K562 (cell line): ENCODE measurements at regions not wholly inside any gene's neighbourhood (a gene's known extent, or its start where the extent isn't known, plus 50 kb on each side); places are given as distances from the start of the nearest gene placed in this dataset.

Experiments
- ATAC-seq: fragments of 200-7000 bp; cut with Tn5 transposase; 3 replicates; pipeline ENCODE4 v1.9.1; 2020; ENCODE audit warnings: moderate library complexity
- BruUV-seq: library from RNA; stranded (reverse); fragments of 400-500 nt; replicated peaks from 2 replicates; lab custom pipeline; 2021; lab: Mats Ljungman, UMichigan
- CTCF ChIA-PET: fragments of 300-600 bp; formaldehyde crosslinking; extraction: SDS; loops from one replicate; lab custom pipeline; 2021; ENCODE audit warnings: low intra/inter-chr PET ratio; lab: Yijun Ruan, JAX
- POLR2A ChIA-PET: fragments of 300-600, 350-650 bp; sonication (Branson Sonifier 250); formaldehyde crosslinking; extraction: SDS; loops from one replicate; lab custom pipeline; 2021; ENCODE audit warnings: antibody characterized with exemption, inconsistent platforms; lab: Yijun Ruan, JAX
- DNase-seq, 4 experiments: peaks; one replicate each; pipeline versions ENCODE4 v3.0.0 to v3.0.0-alpha.2; 2011 to 2018; ENCODE audit warnings: low spot score in 3 of 4, mixed read lengths in 3 of 4; ENCODE audit errors: extremely low read depth in 1 of 4
- FAIRE-seq: peaks from 2 replicates; lab custom pipeline; 2011; peaks lifted over from hg19 to GRCh38; lab: Jason Lieb, UNC
- H2AFZ ChIP-seq: 2 replicates; pipeline ENCODE4 v1.6.0; 2011; ENCODE audit warnings: low read depth, low read length, control low read depth, inconsistent platforms
- H3K27ac ChIP-seq: fragments of 200-600 bp; 3 replicates; pipeline ENCODE4 v1.8.0; 2011; ENCODE audit warnings: low read depth, mild to moderate bottlenecking, control low read depth, inconsistent platforms, low read length, moderate library complexity, mixed read lengths; ENCODE audit errors: extremely low read depth
- H3K27me3 ChIP-seq, 2 experiments: fragments of 300-600 bp in 1 of 2; 2 replicates in 1 of 2; 3 replicates in 1 of 2; pipeline versions ENCODE4 v1.6.0 to v1.8.0; 2011; ENCODE audit warnings: inconsistent platforms in 2 of 2, low read length in 2 of 2, mild to moderate bottlenecking in 1 of 2, mixed read lengths in 1 of 2, moderate library complexity in 1 of 2; ENCODE audit not compliant: control insufficient read depth in 2 of 2, insufficient read depth in 2 of 2
- H3K36me3 ChIP-seq: fragments of 300-600 bp; 3 replicates; pipeline ENCODE4 v1.8.0; 2011; ENCODE audit warnings: mild to moderate bottlenecking, low read length, inconsistent platforms; ENCODE audit not compliant: control insufficient read depth, insufficient read depth
- H3K4me1 ChIP-seq, 2 experiments: fragments of 200-600 bp in 1 of 2; replicated peaks in 1 of 2; 2 replicates in 1 of 2; 3 replicates in 1 of 2; pipeline versions ENCODE4 v1.5.1 to v1.8.0; 2011; ENCODE audit warnings: inconsistent platforms in 2 of 2, low read length in 2 of 2, mild to moderate bottlenecking in 1 of 2, mixed read lengths in 1 of 2, moderate library complexity in 1 of 2; ENCODE audit not compliant: control insufficient read depth in 2 of 2, insufficient read depth in 2 of 2
- H3K4me2 ChIP-seq: 2 replicates; pipeline ENCODE4 v1.6.1; 2011; ENCODE audit warnings: low read length, control low read depth, inconsistent platforms, mixed read lengths; ENCODE audit not compliant: insufficient read depth
- H3K4me3 ChIP-seq: fragments of 200-600 bp; sonication (generic), shearing (Covaris generic); 2 replicates; pipeline ENCODE4 v1.5.1; 2016; ENCODE audit warnings: control low read depth, inconsistent platforms
- H3K79me2 ChIP-seq: fragments of 200-600 bp; 3 replicates; pipeline ENCODE4 v1.8.0; 2011; ENCODE audit warnings: low read length, inconsistent platforms; ENCODE audit not compliant: control insufficient read depth, insufficient read depth
- H3K9ac ChIP-seq, 2 experiments: 2 replicates each; pipeline versions ENCODE4 v1.6.0 to v1.6.1; 2011; ENCODE audit warnings: low read depth in 2 of 2, low read length in 2 of 2, control low read depth in 1 of 2, inconsistent platforms in 1 of 2, mild to moderate bottlenecking in 1 of 2, mixed read lengths in 1 of 2; ENCODE audit not compliant: insufficient read depth in 1 of 2
- H3K9me1 ChIP-seq: one replicate; pipeline ENCODE4 v1.6.0; 2011; ENCODE audit warnings: inconsistent platforms, mild to moderate bottlenecking, low read length, moderate library complexity; ENCODE audit not compliant: control insufficient read depth, insufficient read depth
- H3K9me3 ChIP-seq: replicated peaks from 2 replicates; pipeline ENCODE4 v1.5.1; 2011; ENCODE audit warnings: low read depth, low read length, inconsistent platforms; ENCODE audit not compliant: control insufficient read depth, insufficient read depth
- H4K20me1 ChIP-seq: replicated peaks from 2 replicates; pipeline ENCODE4 v1.6.1; 2011; ENCODE audit warnings: low read length, inconsistent platforms, mixed read lengths; ENCODE audit not compliant: control insufficient read depth, insufficient read depth
- HDAC1 ChIP-seq, 2 experiments: fragments of 450-650 bp; IDR thresholded peaks; 2 replicates each; pipeline ENCODE4 v1.6.1; 2016 to 2017; ENCODE audit warnings: inconsistent platforms in 1 of 2, mild to moderate bottlenecking in 1 of 2, moderate library complexity in 1 of 2
- KAT2B ChIP-seq: IDR thresholded peaks from one replicate; pipeline ENCODE4 v1.6.1; 2012; ENCODE audit warnings: low read depth, mild to moderate bottlenecking, control low read depth, inconsistent platforms, low read length, moderate library complexity
- KAT7 ChIP-seq: sonication (generic); formaldehyde crosslinking; IDR thresholded peaks from 2 replicates; pipeline ENCODE4 v1.8.0; 2022; ENCODE audit warnings: missing genetic modification reagents, mild to moderate bottlenecking, borderline replicate concordance
- NONO ChIP-seq, 2 experiments: fragments of 200-400 bp in 1 of 2; fragments of 450-650 bp in 1 of 2; formaldehyde crosslinking in 1 of 2; IDR thresholded peaks; 2 replicates each; pipeline ENCODE4 v1.6.1; 2017; ENCODE audit warnings: low read depth in 2 of 2, mild to moderate bottlenecking in 2 of 2, moderate library complexity in 2 of 2, low read length in 1 of 2
- PCBP1 ChIP-seq: fragments of 200-400 bp; formaldehyde crosslinking; IDR thresholded peaks from 2 replicates; pipeline ENCODE4 v1.6.1; 2018; ENCODE audit warnings: mild to moderate bottlenecking, low read depth, low read length; ENCODE audit not compliant: poor library complexity, severe bottlenecking
- RBM17 ChIP-seq: fragments of 200-400 bp; formaldehyde crosslinking; IDR thresholded peaks from 2 replicates; pipeline ENCODE4 v1.6.1; 2017; ENCODE audit warnings: low read depth, mild to moderate bottlenecking, low read length, borderline replicate concordance
- RBM39 ChIP-seq: fragments of 200-400 bp; formaldehyde crosslinking; optimal IDR thresholded peaks from 2 replicates; pipeline ENCODE3; 2018; ENCODE audit warnings: low read depth, low read length
- ZNF134 ChIP-seq: fragments of 250-450 bp; sonication (Bioruptor Pico); conservative IDR thresholded peaks from 2 replicates; pipeline ENCODE4 v1.4.0; 2020
- WGBS: fragments of 100-300 bp; shearing (Covaris generic); methylation state at CpG from one replicate; pipeline ENCODE4 v1.1.6; 2016; ENCODE audit warnings: low coverage, mixed read lengths; ENCODE audit not compliant: insufficient coverage; ENCODE audit errors: missing lambda C conversion rate; 5-methylcytosine and 5-hydroxymethylcytosine counted together
- in situ Hi-C: fragments of 300-500 bp; cut with MboI; formaldehyde crosslinking; loops from 4 replicates; pipeline ENCODE4 v1.15.0; 2018; ENCODE audit warnings: inconsistent platforms, mixed read lengths
- intact Hi-C: fragments of 100-400 bp; cut with micrococcal nuclease; formaldehyde crosslinking; loops from 2 replicates; pipeline ENCODE4 v1.14.2; 2022
- TF ChIP-seq, protein P1 (sequence below), 2 experiments: fragments of 200-800 bp in 1 of 2; sonication (Bioruptor generic) in 1 of 2; sonication (generic) in 1 of 2; formaldehyde crosslinking in 1 of 2; IDR thresholded peaks in 1 of 2; conservative IDR thresholded peaks in 1 of 2; 2 replicates each; pipeline versions ENCODE4 v1.5.0 to v1.6.1; 2016 to 2020; ENCODE audit warnings: missing compliant biosample characterization in 1 of 2, missing genetic modification characterization in 1 of 2, missing genetic modification reagents in 1 of 2
- TF ChIP-seq, protein P2 (sequence below): sonication (generic); formaldehyde crosslinking; IDR thresholded peaks from 2 replicates; pipeline ENCODE4 v1.8.0; 2022; ENCODE audit warnings: missing genetic modification reagents, mild to moderate bottlenecking, borderline replicate concordance

DNA sequence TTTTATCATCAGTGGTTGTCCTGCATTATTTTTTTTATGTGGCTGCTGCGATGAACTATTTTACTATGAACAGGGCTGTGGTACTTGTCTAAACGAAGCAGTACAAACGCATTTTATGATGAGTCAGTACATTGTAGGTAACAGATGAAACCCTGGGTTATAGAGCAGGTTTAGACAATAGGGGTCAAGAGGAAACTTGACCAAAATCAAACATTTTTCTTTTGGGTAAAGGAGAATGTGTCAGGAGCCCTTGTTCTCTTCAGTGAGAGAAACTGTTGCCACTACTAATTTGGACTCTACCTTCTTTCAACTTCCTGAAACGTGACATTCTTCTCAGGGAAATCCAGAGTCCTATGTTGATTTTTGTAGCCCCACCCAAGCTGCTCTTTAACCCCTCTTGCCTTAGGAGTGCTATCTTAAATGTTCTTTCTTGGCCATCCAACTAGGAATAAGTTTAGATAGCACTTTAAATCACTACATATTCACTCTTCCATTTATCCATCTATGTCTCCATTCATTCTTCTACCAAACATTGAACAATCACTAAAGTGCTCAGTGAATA lies 415.8 kb upstream of the NR3C2 start (continued):
- TF ChIP-seq KAT2B (no peak), RBM39 (no peak), RBM17 (no peak), KAT7 (CRISPR knock-in tag) (no peak)
- TF ChIP-seq, protein P1, sequence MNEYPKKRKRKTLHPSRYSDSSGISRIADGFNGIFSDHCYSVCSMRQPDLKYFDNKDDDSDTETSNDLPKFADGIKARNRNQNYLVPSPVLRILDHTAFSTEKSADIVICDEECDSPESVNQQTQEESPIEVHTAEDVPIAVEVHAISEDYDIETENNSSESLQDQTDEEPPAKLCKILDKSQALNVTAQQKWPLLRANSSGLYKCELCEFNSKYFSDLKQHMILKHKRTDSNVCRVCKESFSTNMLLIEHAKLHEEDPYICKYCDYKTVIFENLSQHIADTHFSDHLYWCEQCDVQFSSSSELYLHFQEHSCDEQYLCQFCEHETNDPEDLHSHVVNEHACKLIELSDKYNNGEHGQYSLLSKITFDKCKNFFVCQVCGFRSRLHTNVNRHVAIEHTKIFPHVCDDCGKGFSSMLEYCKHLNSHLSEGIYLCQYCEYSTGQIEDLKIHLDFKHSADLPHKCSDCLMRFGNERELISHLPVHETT (CRISPR knock-in tag; conservative IDR thresholded peaks at IDR 0.05 in 1 of 2, IDR thresholded peaks at IDR 0.05 in 1 of 2): no peak

- Histone ChIP-seq H3K9me1 (no peaks in the 10 kb centered on the region), H3K36me3 (no peaks in the 10 kb centered on the region), H3K4me3 (no peak overlapping the region), H3K4me1 (no peaks in the 10 kb centered on the region), H4K20me1 (no peaks in the 10 kb centered on the region), H3K27me3 (no peaks in the 10 kb centered on the region), H3K9me3 (no peaks in the 10 kb centered on the region), H3K79me2 (no peaks in the 10 kb centered on the region), H3K4me2 (no peak overlapping the region), H2AFZ (no peak overlapping the region), H3K27ac (no peak overlapping the region)
- ATAC-seq (no peak), FAIRE-seq (no peak), DNase-seq (no peak)
- intact Hi-C loops: no loop called here
- 0% methylated on average over 4 of the region's 4 CpGs for WGBS
- no TSS peak for BruUV-seq
- CTCF ChIA-PET: no interaction called here
- POLR2A ChIA-PET: no interaction called here
- in situ Hi-C loops: no loop called here
- TF ChIP-seq NONO (IDR thresholded peaks at IDR 0.05; ENCODE audit: low read depth in 2 of 2, low read length in 1 of 2) (no peak), HDAC1 (IDR thresholded peaks at IDR 0.05) (no peak), PCBP1 (no peak), ZNF134 (CRISPR knock-in tag) (no peak)
- TF ChIP-seq, protein P2, sequence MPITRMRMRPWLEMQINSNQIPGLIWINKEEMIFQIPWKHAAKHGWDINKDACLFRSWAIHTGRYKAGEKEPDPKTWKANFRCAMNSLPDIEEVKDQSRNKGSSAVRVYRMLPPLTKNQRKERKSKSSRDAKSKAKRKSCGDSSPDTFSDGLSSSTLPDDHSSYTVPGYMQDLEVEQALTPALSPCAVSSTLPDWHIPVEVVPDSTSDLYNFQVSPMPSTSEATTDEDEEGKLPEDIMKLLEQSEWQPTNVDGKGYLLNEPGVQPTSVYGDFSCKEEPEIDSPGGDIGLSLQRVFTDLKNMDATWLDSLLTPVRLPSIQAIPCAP (CRISPR knock-in tag): no peak
- TF ChIP-seq, all 486 proteins: peak for 0
- no peak overlapping the region for H3K9ac ChIP-seq
These were observed 415.2 kb upstream of the NR3C2 start for GRCh38 chr4:148857239-148857972.
